ENCODE measurements at regions not wholly inside any gene's neighbourhood (a gene's known extent, or its start where the extent isn't known, plus 50 kb on each side); places are given as distances from the start of the nearest gene placed in this dataset.

DNA sequence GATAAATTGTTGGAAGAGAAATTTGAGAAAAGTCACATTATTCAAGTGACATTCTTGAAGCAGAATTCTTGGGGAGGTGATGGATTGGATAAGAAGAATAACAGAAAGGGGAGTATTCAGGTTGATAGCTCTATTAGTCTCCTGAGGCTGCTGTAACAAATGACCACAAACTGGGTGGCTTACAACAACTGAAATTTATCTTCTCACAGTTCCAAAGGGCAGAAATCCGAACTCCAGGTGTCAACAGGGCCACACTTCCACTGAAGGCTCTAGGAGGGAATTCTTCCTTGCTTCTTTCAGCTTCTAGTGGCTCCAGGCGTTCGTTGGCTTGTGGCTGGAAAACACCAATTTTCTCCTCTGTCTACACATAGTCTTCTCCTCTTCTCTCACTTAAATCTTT, 99.8 kb downstream of the TES start:
- DNase-seq (ENCODE audit: low read depth, low spot score): no peak
- H3K27ac ChIP-seq: no peak overlapping the region

DNA sequence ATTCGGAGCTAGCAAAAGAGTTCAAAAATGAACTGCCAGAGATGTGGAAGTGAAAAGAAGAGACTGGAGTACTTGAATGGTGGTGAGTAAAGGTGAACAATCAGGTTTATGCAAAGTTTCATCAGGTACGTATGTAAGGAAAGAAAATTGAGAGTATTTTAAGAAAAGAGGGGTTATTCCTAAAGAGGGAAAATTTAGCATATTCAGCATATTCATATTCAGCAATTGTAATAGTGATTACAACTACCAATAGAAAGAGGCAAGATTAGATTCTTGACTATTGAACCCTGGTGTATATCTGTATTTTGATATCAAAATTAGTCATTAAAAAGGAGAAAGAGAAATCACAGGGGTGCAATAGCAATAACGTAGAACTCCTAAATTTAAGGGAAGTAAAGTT, 100.9 kb downstream of the TES start:
- H3K27ac ChIP-seq: no peak overlapping the region
- no peak for DNase-seq (ENCODE audit: low read depth, low spot score)

DNA sequence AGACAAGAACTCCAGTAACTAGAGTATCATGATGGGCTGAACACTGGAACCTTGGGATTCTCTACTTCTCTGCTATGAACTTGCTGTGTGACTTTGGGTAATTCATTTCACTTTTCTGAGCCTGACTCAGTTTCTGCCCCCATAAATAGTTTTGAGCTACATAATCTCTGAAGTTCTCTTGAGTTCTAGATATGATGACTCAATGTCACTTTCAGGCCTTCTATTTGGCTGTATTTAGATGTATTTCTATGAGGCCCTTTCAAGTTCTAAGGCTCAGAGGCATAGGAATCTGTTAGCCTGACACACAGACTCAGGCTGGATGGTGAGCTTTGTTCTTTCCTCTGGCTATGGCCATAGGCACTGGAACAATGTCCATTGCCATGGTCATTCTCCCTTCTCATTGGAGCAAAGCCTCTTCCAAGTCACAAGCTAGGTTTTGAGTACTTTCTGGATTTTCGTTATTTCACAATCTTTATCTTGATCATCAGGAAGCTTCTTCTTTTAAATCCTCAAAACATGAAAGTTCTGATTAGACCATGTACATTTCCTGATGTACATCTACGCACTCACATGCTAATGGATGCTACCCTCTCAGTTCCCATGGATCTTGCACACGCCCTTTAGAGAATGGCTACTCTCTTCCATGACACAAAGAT, 101.6 kb downstream of the TES start:
- no peak for DNase-seq (ENCODE audit: low read depth, low spot score)
- no peak overlapping the region for H3K27ac ChIP-seq

DNA sequence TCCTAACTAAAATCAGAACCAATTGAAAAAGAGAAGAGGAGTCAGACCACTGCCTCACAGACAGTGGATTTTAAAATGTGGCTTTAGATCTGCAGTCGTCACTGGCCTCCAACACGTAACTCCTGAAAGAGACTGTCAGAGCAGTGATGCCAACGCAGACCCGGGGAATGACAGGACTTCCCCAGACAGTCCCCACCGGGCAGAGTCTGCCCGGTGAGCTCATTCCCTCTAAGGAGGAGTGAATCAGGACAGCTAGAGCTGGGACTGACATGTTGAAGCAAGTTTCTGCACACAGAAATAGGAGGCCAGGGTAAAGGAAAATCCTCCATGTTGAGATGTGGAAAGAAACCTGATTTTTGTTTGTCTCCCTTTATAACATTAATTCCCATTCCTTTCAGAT, 105.0 kb downstream of the TES start:
- peak; percentile 93 for DNase-seq (ENCODE audit: low read depth, low spot score)
- H3K27ac ChIP-seq: peak overlapping the region; percentile 94

DNA sequence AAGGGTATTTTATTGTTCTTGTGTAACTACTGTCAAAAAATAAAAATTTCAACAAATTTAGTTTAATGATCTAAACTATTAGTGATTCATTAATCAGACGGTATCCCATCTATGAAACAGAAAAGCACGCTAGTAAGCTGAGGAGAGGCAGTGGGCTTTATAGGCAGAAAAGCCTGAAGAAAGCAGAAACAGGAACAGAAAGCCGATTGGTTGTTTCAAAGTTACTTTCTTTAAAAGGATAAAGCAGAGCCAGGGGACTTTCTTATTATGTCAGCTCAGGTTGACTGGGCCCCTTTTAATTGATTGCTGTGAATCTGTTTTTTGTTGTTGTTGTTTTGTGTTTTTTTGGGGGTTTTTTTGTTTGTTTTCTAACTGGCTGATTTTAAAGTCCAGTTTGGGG, 105.5 kb downstream of the TES start:
- no peak for DNase-seq (ENCODE audit: low read depth, low spot score)
- H3K27ac ChIP-seq: peak overlapping the region; percentile 94

DNA sequence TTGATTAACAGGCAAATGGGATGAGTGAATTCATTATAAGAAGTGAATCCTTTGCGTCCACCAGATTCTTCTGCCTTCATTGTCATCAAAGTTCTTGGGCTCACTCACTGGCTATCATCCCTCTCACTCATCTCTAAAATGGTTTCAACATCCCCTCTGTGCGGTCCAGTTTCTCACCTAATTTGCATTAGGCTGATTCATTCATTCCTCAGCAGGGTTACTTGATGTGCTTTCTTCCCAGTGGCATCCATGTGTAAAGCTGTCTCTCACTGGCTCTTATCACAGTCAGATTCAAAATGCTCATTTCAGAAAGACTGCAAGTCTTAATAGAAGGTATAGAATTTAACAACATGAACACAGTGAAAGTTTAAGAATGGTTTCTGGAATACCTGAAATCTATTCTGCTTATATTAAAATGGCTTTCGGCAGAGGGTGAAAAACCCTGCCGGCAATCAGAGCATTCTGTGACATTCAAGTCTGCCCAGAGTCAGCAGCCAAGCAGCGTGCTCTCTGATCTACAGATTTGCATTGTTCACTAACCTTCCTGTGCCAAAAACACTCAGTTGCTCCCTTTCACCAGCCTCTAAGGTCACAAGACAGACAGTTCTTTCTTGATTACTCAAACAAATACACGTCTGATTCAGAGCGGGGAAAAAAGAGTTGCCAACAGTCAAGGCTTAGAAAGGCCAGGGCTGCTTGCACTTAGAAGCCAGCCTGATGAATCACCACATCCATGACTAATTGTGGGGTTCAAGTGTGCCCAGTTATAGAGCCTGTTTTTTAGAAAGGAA, 106.7 kb downstream of the TES start:
- H3K27ac ChIP-seq: peak overlapping the region; percentile 94

DNA sequence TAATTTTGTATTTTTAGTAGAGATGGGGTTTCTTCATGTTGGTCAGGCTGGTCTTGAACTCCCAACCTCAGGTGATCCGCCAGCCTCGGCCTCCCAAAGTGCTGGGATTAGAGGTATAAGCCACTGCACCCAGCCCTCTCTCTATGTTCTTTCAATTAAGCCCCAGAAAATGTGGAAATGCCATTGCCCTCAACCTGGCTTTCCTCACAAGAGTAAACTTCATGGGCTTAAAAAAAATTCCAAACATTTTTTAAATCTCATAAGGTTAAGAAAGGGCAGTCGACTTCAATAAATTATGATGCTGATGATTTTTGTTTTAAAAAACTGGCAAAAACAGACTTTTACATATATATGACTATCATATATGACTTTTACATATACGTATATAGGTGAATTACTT, 107.6 kb downstream of the TES start:
- H3K27ac ChIP-seq: peak overlapping the region; percentile 94
- DNase-seq (ENCODE audit: low read depth, low spot score): no peak

More for the DNA sequence above, 106.7 kb downstream of the TES start:
- peak; percentile 99 for DNase-seq (ENCODE audit: low read depth, low spot score)

DNA sequence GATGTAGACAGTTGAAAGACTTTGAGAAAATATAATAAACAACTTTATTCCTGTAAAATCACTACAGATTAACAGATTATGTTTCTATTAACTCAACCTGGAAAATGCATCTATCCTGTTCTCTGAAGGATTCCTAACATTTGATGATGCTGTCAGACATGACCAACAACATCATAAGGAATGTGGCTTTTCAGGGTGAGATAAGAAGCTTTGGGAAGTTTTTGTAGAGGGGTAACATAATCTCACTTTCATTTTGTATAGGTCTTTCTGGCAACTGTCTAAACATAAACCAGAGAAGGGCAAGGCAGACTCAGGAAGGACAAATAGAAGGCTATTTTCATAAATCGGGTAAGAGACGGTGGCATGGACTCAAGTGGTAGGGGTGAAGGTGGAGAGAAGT, 112.2 kb downstream of the TES start:
- DNase-seq (ENCODE audit: low read depth, low spot score): no peak
- H3K27ac ChIP-seq: no peak overlapping the region

DNA sequence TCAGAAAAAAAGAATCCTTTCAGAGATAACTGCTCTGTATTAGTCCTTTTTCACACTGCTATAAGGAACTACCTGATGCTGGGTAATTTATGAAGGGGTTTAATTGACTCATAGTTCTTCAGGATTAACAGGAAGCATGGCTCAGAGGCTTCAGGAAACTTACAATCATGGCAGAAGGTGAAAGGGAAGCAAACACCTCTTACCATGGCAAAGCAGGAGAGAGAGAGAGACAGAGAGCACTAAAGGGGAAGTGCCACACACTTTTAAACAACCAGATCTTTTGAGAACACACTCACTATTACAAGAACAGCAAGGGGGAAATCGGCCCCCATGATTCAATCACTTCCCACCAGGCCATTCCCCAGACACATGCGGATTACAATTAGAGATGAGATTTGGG, 114.2 kb downstream of the TES start:
- no peak for DNase-seq (ENCODE audit: low read depth, low spot score)
- H3K27ac ChIP-seq: no peak overlapping the region

DNA sequence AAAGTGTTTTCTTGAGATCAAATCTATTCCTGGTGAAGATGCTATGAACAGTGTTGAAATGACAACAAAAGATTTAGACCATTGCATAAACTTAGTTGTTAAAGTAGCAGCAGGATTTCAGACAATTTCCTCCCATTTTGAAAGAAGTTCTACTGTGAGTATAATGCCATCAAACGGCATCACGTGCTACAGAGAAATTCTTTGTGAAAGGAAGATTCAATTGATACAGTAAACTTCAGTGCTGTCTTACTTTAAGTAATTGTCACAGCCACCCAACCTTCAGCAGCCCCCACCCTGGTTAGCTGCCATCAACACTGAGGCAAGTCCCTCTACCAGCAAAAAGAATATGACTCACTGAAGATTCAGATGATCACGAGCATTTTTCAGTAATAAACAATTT, 115.2 kb downstream of the TES start:
- DNase-seq (ENCODE audit: low read depth, low spot score): no peak
- H3K27ac ChIP-seq: no peak overlapping the region

DNA sequence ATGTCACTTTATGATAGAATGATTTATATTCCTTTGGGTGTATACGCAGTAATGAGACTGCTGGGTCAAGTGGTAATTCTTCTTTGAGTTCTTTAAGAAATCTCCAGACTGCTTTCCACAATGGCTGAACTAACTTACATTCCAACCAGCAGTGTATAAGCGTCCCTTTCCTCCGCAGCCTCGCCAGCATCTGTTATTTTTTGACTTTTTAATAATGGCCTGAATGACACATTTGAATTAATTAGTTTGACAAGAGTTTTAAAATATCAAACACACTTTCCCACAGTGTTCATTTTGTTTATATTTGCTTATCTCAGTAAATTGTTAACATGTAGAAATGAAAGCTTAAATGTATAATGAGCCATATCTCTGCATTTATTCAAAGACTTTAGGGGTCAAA, 116.8 kb downstream of the TES start:
- no peak for DNase-seq (ENCODE audit: low read depth, low spot score)
- H3K27ac ChIP-seq: no peak overlapping the region

DNA sequence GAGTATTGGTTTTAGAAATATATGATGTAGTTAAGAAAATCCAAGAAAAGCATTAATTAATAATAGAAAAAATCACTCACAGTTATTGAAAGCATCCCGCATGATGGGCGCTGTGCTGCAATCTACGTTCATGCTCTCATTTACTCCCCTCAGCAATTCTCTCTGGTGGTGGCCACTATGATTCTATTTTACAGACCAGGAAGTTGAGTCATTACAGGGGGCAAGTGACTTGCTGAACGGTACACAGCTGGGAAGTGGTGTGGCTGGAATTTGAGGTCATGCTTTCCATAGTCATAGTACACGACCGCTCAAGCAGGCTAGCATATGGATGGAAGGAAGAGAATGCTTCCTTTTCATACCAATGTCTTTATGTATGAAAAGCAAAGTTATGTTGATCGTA, 117.4 kb downstream of the TES start:
- H3K27ac ChIP-seq: no peak overlapping the region
- no peak for DNase-seq (ENCODE audit: low read depth, low spot score)

DNA sequence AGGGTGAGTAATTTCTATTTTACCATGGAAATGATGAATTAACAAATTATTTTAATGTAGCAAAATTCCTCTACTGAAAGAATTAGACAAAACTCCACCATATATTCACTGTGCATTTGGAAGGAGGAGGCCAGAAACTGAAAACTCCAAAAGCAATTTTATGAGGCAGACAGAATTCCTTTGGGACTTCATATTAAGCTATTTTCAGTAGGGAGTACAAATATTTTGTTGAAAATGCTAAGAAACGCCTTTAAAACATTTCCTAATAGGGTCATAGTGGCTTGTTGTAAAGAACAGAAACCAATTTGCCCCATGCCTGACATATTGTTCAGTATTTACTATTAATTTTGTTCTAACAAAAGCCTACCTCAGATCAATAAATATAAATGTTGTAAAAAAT, 117.8 kb downstream of the TES start:
- no peak overlapping the region for H3K27ac ChIP-seq
- no peak for DNase-seq (ENCODE audit: low read depth, low spot score)

DNA sequence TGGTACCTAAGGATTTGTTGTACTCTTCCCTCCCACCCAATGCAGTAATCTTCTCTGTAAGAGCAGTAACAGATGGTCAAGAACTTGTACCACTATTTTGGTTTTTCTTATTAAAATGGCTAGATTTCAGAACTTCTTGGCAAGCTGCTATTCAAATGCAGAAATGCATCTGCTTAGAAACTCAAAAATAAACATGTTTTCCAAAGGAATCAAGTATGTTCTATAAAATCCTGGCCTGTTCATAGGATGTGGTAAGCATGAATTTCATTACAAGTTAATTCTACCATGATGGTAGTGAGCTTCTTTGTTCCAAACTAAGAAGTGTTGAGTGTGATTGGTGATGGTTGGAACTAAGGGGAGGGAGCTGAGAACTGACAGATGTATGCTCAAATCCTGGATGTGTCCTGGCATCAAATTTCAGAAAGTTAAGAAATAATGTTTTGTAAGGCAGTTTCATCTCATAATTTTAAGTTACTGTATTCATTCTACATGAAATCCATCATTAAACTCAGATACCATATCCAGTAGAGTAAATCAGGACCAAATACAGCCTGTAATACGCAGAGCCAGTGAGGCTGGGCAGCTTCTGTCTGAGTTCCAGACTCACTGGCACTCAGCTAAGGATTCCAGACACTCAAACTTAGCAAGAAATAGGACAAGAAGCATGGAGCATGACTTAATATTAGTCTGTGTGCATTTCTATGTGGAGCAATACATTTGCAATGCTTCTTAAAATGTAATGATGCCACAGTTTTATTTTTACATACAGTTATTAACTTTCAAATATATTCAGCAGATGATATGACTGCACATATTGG, 119.6 kb downstream of the TES start:
- no peak overlapping the region for H3K27ac ChIP-seq

DNA sequence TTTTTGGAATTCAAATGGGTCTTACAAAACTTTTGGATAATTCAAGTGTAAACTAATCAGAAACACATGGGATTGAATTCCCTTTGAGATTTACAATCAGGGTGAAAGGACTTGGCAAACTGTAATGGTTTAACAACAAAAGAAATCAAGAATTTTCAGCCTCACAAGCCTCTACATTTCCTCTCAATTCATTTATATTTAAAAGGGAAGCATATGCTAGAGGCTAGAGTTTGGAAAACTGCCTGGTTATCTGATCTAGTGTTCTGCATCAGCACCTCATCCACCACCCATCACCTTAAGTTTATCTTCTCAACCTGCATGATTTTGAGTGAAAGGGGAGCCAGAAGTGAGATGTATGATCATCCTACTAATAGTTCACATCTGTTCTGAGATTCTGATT, 120.7 kb downstream of the TES start:
- DNase-seq (ENCODE audit: low read depth, low spot score): no peak
- no peak overlapping the region for H3K27ac ChIP-seq

More for the DNA sequence above, 119.6 kb downstream of the TES start:
- no peak for DNase-seq (ENCODE audit: low read depth, low spot score)

DNA sequence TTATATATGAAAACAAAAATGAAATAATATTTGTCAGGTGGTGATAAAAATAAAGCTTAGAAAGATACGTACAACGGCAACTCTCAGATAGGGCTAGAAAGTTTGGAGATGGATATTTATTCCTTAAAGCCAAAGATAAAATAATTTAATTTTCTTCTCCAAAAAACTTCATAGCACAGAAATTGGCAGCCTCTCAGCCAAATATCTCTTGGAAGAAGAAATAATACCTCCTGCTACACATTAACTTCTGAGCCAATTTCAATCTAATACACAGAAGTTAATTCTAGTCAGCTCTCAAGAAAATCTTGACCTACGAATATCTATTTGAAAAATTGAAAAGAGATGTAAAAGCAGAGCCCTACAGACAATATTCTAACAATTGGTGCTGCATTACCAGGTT, 122.4 kb downstream of the TES start:
- H3K27ac ChIP-seq: no peak overlapping the region
- no peak for DNase-seq (ENCODE audit: low read depth, low spot score)

DNA sequence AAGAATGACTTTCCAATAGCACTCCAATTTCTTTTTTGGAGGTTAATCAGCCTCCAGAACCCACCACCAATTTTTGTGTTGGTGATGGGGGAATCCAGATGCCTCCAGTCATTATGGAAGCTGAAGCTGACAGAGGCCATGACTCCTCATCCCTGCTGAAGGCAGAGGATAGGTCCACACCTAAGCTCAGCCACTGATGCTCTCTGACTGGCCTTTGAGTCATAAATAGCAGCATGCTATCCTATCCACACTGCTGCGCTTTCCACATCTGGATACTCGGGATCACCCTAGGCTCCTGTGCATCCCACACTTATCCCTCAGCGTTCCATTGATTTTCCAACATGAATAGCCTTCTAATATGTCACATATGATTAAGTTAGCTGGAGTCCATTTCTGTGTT, 124.2 kb downstream of the TES start:
- H3K27ac ChIP-seq: no peak overlapping the region
- DNase-seq (ENCODE audit: low read depth, low spot score): no peak

DNA sequence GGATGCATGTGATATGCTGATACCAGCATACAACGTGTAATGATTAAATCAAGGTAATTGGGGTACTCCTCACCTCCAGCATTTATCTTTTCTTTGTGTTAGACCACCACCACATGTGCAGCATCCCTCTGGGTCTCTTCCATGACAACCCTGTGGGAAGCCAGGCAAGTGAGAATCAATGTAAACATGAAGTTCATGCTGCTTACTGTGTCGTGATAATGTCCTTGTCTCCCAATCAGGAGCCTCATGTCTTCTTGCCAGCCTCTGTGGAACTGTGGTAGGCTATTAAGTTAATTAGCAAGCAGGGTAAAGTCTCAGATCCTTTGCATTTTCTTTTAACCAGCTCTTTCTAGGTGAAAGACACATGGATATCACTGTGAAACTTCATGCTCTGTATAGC, 126.7 kb downstream of the TES start:
- DNase-seq (ENCODE audit: low read depth, low spot score): no peak
- H3K27ac ChIP-seq: no peak overlapping the region

DNA sequence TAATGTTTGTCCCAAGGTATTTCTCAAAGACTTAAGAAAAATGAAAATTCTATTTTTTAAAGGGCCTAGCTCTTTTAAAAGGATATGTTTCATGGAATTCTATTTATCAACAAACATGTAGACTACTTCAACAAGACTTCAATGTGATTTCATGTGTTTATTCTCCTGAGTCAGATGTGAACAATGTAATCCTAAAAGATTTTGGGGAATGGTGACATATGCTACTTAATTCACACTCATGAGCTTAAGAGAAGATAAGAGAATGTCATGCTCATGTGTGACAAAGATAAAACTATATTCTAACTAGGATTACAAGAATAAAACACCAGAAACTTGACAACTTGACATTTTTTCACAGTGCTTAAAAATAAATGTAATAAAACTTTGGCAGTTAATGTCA, 127.5 kb downstream of the TES start:
- DNase-seq (ENCODE audit: low read depth, low spot score): no peak

DNA sequence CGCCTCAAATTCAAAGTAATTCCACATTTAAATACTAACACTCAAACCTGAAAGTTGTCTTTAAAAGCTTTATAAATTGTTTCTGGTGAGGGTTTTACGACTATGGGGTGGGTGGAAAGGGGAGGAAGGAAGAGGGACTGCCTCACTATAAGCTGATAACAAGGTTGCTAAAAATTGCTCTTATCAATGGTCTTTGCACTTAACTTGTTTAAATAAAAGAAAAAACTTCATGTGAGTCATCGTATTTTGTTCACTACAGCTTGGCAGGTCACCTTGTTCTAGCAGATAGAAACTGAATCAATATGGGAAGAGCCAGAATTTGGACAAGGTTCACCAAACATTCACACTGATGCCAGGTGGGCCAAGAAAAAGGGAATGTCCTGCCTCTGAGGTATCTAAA, 129.2 kb downstream of the TES start:
- peak overlapping the region; percentile 44 for H3K27ac ChIP-seq
- no peak for DNase-seq (ENCODE audit: low read depth, low spot score)

More for the DNA sequence above, 127.5 kb downstream of the TES start:
- no peak overlapping the region for H3K27ac ChIP-seq

DNA sequence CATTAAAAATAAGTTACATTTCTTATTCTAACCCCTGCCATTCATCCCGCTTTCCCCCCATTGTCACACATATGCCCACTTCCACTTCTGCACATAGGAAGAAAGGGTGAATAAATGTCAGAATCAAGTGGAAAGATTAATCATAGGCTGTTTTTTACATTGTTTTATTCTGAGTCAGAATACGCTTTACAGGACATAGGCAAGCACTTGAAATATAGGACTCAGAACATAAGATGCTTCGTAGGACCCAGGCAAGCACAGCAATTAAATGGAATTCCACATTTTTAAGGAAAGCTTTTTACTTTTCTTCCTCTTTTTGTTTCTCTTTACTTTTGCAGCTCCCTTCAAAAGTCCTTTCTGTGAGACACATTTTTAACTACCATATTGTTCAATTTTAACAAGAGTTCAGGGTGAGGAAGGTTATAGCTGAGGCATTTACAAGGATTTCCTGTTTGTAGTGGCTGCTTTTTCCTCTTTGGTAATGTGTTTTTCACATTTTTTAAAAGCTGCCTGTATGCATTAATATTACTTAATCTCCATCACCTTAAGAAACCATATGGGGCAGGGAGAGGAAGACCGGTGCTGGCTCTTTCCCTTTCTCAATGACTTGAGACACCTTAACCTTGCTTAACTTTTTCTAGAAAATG, 130.0 kb downstream of the TES start:
- H3K27ac ChIP-seq: peak overlapping the region; percentile 44
- DNase-seq (ENCODE audit: low read depth, low spot score): no peak

Data from epithelial cell of prostate (primary cell).